OCI-LY3 (cell line): ENCODE measurements at regions not wholly inside any gene's neighbourhood (a gene's known extent, or its start where the extent isn't known, plus 50 kb on each side); places are given as distances from the start of the nearest gene placed in this dataset.

Experiments used
- CTCF ChIP-seq: fragments of 200-600, 300-600 bp; sonication (generic); IDR thresholded peaks from 2 replicates; pipeline ENCODE4 v1.5.1; 2014; ENCODE audit warnings: antibody characterized with exemption, low read length, low read depth
- EZH2phosphoT487 ChIP-seq: fragments of 200-600 bp; shearing (Covaris generic); IDR thresholded peaks from 2 replicates; pipeline ENCODE4 v1.6.1; 2018; ENCODE audit warnings: antibody characterized with exemption, mixed run types, low read depth

GRCh38 chr4:138576684-138577083 is 334.5 kb upstream of the SLC7A11 start:
- TF ChIP-seq CTCF: peak; percentile 49
- TF ChIP-seq EZH2phosphoT487: no peak
